ENCODE measurements at regions not wholly inside any gene's neighbourhood (a gene's known extent, or its start where the extent isn't known, plus 50 kb on each side); places are given as distances from the start of the nearest gene placed in this dataset.

DNA sequence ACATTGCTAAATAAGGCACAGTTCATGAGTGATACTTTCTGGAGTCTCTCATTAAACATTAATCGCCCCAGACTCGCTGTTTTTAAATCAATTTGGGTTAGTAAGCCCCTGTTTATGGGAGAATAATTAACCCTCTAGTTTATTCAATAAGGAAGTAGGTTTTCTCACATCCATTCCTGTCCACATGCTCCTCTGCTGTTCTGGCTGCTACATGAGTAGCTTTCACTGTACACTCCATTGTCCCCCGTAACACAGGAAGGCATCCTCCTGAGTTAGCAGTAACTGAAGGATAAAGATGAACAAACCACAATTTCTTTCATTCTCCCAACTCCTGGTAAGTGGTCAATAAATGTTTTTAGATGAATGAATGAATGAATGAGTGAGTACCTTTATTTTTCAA lies 378.5 kb downstream of the DIPK2A start:
- intact Hi-C loops (cut with micrococcal nuclease; ENCODE audit: unreplicated experiment): no loop called here
- no peak for DNase-seq
- TF ChIP-seq, protein P1, sequence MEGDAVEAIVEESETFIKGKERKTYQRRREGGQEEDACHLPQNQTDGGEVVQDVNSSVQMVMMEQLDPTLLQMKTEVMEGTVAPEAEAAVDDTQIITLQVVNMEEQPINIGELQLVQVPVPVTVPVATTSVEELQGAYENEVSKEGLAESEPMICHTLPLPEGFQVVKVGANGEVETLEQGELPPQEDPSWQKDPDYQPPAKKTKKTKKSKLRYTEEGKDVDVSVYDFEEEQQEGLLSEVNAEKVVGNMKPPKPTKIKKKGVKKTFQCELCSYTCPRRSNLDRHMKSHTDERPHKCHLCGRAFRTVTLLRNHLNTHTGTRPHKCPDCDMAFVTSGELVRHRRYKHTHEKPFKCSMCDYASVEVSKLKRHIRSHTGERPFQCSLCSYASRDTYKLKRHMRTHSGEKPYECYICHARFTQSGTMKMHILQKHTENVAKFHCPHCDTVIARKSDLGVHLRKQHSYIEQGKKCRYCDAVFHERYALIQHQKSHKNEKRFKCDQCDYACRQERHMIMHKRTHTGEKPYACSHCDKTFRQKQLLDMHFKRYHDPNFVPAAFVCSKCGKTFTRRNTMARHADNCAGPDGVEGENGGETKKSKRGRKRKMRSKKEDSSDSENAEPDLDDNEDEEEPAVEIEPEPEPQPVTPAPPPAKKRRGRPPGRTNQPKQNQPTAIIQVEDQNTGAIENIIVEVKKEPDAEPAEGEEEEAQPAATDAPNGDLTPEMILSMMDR (IDR thresholded peaks at IDR 0.05; ENCODE audit: unreplicated experiment): no peak
- Mint-ChIP-seq H3K27ac (ENCODE audit: unreplicated experiment) (peak overlapping the region; percentile 46), H3K4me3 (ENCODE audit: low read depth, unreplicated experiment) (peak overlapping the region; percentile 62), H3K9me3 (ENCODE audit: low read depth, unreplicated experiment) (no peaks in the 10 kb centered on the region), H3K27me3 (ENCODE audit: unreplicated experiment) (no peaks in the 10 kb centered on the region), H3K36me3 (ENCODE audit: insufficient read depth, unreplicated experiment) (no peaks in the 10 kb centered on the region), H3K4me1 (ENCODE audit: low read depth, unreplicated experiment) (peaks cover 21% of the 10 kb centered on the region)
- CTCF ChIA-PET: interaction anchor here (0.7 kb wide), 1 partner anchor 14 kb away, joined by 3 read pairs; no protein-coding TSS in a partner anchor
- BruUV-seq (replicated peaks): no TSS peak

DNA sequence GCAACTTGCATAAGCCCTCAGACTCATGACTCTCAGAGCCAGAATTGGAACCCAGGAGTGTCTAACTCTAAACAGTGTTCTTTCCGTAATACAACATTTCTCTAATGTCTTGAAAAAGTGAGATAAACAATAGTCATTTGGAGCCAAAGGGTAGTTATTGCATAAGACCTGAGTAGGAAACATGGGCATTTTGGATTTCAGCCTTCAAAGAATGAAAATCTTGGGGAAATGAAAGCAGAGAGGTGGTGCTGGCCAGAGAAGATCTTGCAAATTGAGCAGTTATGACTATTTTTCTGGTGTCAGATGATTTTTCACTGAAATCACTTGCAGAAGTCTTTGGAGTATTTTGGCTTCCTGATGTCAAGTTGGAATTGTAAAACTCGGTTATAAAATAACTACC lies 379.4 kb downstream of the DIPK2A start:
- intact Hi-C loops (cut with micrococcal nuclease; ENCODE audit: unreplicated experiment): no loop called here
- Mint-ChIP-seq H3K9me3 (ENCODE audit: low read depth, unreplicated experiment) (no peaks in the 10 kb centered on the region), H3K27ac (ENCODE audit: unreplicated experiment) (peak overlapping the region; percentile 46), H3K4me1 (ENCODE audit: low read depth, unreplicated experiment) (peaks cover 17% of the 10 kb centered on the region), H3K27me3 (ENCODE audit: unreplicated experiment) (no peaks in the 10 kb centered on the region), H3K36me3 (ENCODE audit: insufficient read depth, unreplicated experiment) (no peaks in the 10 kb centered on the region), H3K4me3 (ENCODE audit: low read depth, unreplicated experiment) (peak overlapping the region; percentile 62)
- CTCF ChIA-PET: no interaction called here
- TF ChIP-seq, protein P1 (IDR thresholded peaks at IDR 0.05; ENCODE audit: unreplicated experiment): no peak
- no TSS peak for BruUV-seq (replicated peaks)
- DNase-seq: no peak

DNA sequence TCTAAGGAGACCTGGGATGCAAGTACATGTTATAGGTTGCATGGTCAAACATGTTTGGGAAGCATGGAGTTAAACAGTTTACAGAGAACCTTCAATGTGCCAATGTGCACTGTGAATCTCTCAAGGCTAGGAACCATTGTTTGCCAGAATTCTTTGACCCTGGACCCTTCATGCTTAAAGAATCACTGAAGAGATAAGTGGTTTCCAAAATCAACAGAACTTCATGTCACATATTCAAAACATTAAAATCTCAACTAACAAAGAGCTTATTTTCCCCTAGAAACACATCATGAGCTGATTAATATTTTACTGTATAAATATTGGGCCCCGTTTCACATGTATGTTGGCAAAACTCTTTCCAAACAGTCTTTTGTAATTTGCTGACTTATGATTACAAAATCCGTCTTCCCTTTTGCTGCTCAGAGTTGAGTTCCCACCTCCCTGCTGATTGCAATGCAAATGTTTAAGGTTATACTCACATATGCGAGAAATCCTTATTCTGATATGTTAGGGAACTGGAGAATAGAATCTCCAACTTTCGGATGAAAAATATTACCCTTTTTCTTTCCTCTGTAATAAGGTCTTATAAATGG lies 380.2 kb downstream of the DIPK2A start:
- intact Hi-C loops (cut with micrococcal nuclease; ENCODE audit: unreplicated experiment): no loop called here
- H3K4me1 Mint-ChIP-seq (ENCODE audit: low read depth, unreplicated experiment): peaks cover 17% of the 10 kb centered on the region
- no peaks in the 10 kb centered on the region for H3K27me3 Mint-ChIP-seq (ENCODE audit: unreplicated experiment)
- no peaks in the 10 kb centered on the region for H3K36me3 Mint-ChIP-seq (ENCODE audit: insufficient read depth, unreplicated experiment)
- H3K27ac Mint-ChIP-seq (ENCODE audit: unreplicated experiment): no peak overlapping the region
- no peak overlapping the region for H3K4me3 Mint-ChIP-seq (ENCODE audit: low read depth, unreplicated experiment)
- no peak for DNase-seq
- TF ChIP-seq, protein P1 (IDR thresholded peaks at IDR 0.05; ENCODE audit: unreplicated experiment): no peak
- CTCF ChIA-PET: interaction anchor here (0.9 kb wide), 1 partner anchor 9 kb away, joined by 3 read pairs; no protein-coding TSS in a partner anchor
- no TSS peak for BruUV-seq (replicated peaks)
- no peaks in the 10 kb centered on the region for H3K9me3 Mint-ChIP-seq (ENCODE audit: low read depth, unreplicated experiment)

DNA sequence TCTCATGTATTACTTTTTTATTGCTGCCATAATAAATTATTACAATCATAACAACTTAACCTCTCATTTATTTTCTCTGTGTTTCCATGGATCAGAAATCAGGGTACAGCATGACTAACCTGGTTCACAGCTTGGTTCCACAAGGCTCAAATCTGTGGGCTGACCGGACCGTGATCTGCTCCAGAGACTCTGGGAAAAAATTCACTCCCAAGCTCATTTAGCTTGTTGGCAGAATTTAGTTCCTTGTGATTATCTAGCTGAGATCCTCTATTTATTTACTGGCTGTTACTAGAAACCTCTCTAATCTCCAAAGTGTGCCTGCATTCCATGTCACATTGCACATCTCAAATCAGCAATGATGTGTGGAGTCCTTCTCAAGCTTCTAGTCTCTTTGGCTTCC lies 386.6 kb downstream of the DIPK2A start:
- peaks cover 8% of the 10 kb centered on the region for H3K9me3 Mint-ChIP-seq (ENCODE audit: low read depth, unreplicated experiment)
- CTCF ChIA-PET: no interaction called here
- intact Hi-C loops (cut with micrococcal nuclease; ENCODE audit: unreplicated experiment): no loop called here
- no peak for DNase-seq
- peaks cover 41% of the 10 kb centered on the region for H3K4me1 Mint-ChIP-seq (ENCODE audit: low read depth, unreplicated experiment)
- BruUV-seq (replicated peaks): no TSS peak
- H3K27ac Mint-ChIP-seq (ENCODE audit: unreplicated experiment): no peak overlapping the region
- H3K36me3 Mint-ChIP-seq (ENCODE audit: insufficient read depth, unreplicated experiment): no peaks in the 10 kb centered on the region
- TF ChIP-seq, protein P1 (IDR thresholded peaks at IDR 0.05; ENCODE audit: unreplicated experiment): no peak
- H3K4me3 Mint-ChIP-seq (ENCODE audit: low read depth, unreplicated experiment): no peak overlapping the region
- H3K27me3 Mint-ChIP-seq (ENCODE audit: unreplicated experiment): no peaks in the 10 kb centered on the region

Data from Calu3 (cell line).